Keratinocyte (primary cell): ENCODE measurements at regions not wholly inside any gene's neighbourhood (a gene's known extent, or its start where the extent isn't known, plus 50 kb on each side); places are given as distances from the start of the nearest gene placed in this dataset.

Source experiments
- DNase-seq: peaks from one replicate; pipeline ENCODE4 v3.0.0-alpha.2; 2011; ENCODE audit warnings: low read depth, missing footprints, low spot score
- FAIRE-seq: peaks from 2 replicates; lab custom pipeline; 2011; peaks lifted over from hg19 to GRCh38; lab: Jason Lieb, UNC
- H2AFZ ChIP-seq: 2 replicates; pipeline ENCODE4 v1.6.0; 2012; ENCODE audit warnings: low read length, control low read depth, inconsistent platforms; ENCODE audit not compliant: control insufficient read depth
- H3K27ac ChIP-seq: 2 replicates; pipeline ENCODE4 v1.5.1; 2011; ENCODE audit warnings: low read length; ENCODE audit not compliant: control insufficient read depth, insufficient read depth
- H3K27me3 ChIP-seq: 3 replicates; pipeline ENCODE4 v1.6.0; 2011; ENCODE audit warnings: low read length; ENCODE audit not compliant: control insufficient read depth, insufficient read depth; ENCODE audit errors: extremely low read depth
- H3K36me3 ChIP-seq, 2 experiments: 2 replicates in 1 of 2; 3 replicates in 1 of 2; pipeline ENCODE4 v1.5.1; 2011; ENCODE audit warnings: low read length in 2 of 2, mild to moderate bottlenecking in 1 of 2; ENCODE audit not compliant: control insufficient read depth in 2 of 2, insufficient read depth in 2 of 2; ENCODE audit errors: extremely low read depth in 1 of 2
- H3K4me1 ChIP-seq: 3 replicates; pipeline ENCODE4 v1.5.1; 2011; ENCODE audit warnings: low read length; ENCODE audit not compliant: control insufficient read depth, insufficient read depth; ENCODE audit errors: extremely low read depth
- H3K4me2 ChIP-seq: 3 replicates; pipeline ENCODE4 v1.6.0; 2011; ENCODE audit warnings: low read depth, low read length; ENCODE audit not compliant: control insufficient read depth, insufficient read depth; ENCODE audit errors: extremely low read depth
- H3K4me3 ChIP-seq, 3 experiments: fragments of 200-600 bp in 1 of 3; sonication (generic) in 1 of 3; 2 replicates in 2 of 3; 3 replicates in 1 of 3; pipeline ENCODE4 v1.5.1; 2011 to 2016; ENCODE audit warnings: low read length in 3 of 3, mild to moderate bottlenecking in 3 of 3, control low read depth in 2 of 3, inconsistent platforms in 1 of 3, low read depth in 1 of 3, mixed read lengths in 1 of 3, mixed run types in 1 of 3, moderate library complexity in 1 of 3; ENCODE audit not compliant: control insufficient read depth in 2 of 3, insufficient read depth in 2 of 3; ENCODE audit errors: extremely low read depth in 1 of 3
- H3K79me2 ChIP-seq: 2 replicates; pipeline ENCODE4 v1.6.0; 2012; ENCODE audit warnings: low read length; ENCODE audit not compliant: control insufficient read depth, insufficient read depth
- H3K9ac ChIP-seq: 3 replicates; pipeline ENCODE4 v1.6.0; 2011; ENCODE audit warnings: low read length; ENCODE audit not compliant: control insufficient read depth, insufficient read depth; ENCODE audit errors: extremely low read depth
- H3K9me1 ChIP-seq: 3 replicates; pipeline ENCODE4 v1.6.0; 2011; ENCODE audit warnings: low read length; ENCODE audit not compliant: control insufficient read depth, insufficient read depth; ENCODE audit errors: extremely low read depth
- H3K9me3 ChIP-seq: 2 replicates; pipeline ENCODE4 v1.5.1; 2012; ENCODE audit warnings: low read depth, low read length; ENCODE audit not compliant: control insufficient read depth
- H4K20me1 ChIP-seq: 3 replicates; pipeline ENCODE4 v1.6.0; 2011; ENCODE audit warnings: low read length; ENCODE audit not compliant: control insufficient read depth, insufficient read depth; ENCODE audit errors: extremely low read depth
- EZH2 ChIP-seq: IDR thresholded peaks from one replicate; pipeline ENCODE4 v1.6.1; 2012; ENCODE audit warnings: inconsistent platforms, mild to moderate bottlenecking, low read length, moderate library complexity
- dilution Hi-C: fragments of 300-500 bp; cut with MboI; formaldehyde crosslinking; loops from one replicate; pipeline ENCODE4 v1.7.0; 2020; ENCODE audit warnings: low sequenced_read_pairs; ENCODE audit not compliant: extremely low pct_ligation_motif_present
- TF ChIP-seq, protein P1 (sequence below), 3 experiments: IDR thresholded peaks in 1 of 3; conservative IDR thresholded peaks in 1 of 3; optimal IDR thresholded peaks in 1 of 3; 2 replicates in 2 of 3; 3 replicates in 1 of 3; pipeline versions ENCODE3 to v1.5.1; 2011; ENCODE audit warnings: low read length in 3 of 3, mild to moderate bottlenecking in 3 of 3, moderate library complexity in 2 of 3, control low read depth in 1 of 3, inconsistent platforms in 1 of 3; ENCODE audit not compliant: insufficient read depth in 2 of 3; ENCODE audit errors: extremely low read depth in 1 of 3

DNA sequence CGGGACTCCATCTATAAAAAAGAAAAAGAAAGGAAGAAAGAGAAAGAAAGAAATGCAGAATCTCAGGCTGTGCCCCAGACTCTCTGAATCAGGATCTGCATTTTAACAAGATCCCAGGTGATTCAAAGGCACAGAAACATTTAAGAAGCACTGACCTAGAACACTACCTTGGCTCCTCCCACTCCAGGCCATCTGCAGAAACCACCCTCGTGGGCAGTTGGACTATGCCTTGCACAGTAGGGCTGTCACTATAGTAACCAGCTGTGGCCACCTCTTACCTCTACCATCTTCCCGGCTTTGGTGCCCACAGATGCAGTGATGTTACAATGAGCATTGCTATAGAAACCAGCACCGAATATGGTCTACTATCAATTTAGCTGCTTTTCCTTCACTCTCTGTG lies 110.9 kb upstream of the PWP1 start:
- H3K36me3 ChIP-seq = no peaks in the 10 kb centered on the region
- no peaks in the 10 kb centered on the region for H3K9me1 ChIP-seq
- dilution Hi-C loops = no loop called here
- no peak overlapping the region for H3K27ac ChIP-seq
- TF ChIP-seq, protein P1, sequence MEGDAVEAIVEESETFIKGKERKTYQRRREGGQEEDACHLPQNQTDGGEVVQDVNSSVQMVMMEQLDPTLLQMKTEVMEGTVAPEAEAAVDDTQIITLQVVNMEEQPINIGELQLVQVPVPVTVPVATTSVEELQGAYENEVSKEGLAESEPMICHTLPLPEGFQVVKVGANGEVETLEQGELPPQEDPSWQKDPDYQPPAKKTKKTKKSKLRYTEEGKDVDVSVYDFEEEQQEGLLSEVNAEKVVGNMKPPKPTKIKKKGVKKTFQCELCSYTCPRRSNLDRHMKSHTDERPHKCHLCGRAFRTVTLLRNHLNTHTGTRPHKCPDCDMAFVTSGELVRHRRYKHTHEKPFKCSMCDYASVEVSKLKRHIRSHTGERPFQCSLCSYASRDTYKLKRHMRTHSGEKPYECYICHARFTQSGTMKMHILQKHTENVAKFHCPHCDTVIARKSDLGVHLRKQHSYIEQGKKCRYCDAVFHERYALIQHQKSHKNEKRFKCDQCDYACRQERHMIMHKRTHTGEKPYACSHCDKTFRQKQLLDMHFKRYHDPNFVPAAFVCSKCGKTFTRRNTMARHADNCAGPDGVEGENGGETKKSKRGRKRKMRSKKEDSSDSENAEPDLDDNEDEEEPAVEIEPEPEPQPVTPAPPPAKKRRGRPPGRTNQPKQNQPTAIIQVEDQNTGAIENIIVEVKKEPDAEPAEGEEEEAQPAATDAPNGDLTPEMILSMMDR (optimal IDR thresholded peaks at IDR 0.05 in 1 of 3, IDR thresholded peaks at IDR 0.05 in 1 of 3, conservative IDR thresholded peaks at IDR 0.05 in 1 of 3; ENCODE audit: extremely low read depth in 1 of 3, insufficient read depth in 2 of 3, low read length in 3 of 3) = no peak
- no peak for TF ChIP-seq EZH2
- no peak overlapping the region for H2AFZ ChIP-seq
- H4K20me1 ChIP-seq = no peaks in the 10 kb centered on the region
- H3K4me1 ChIP-seq = no peaks in the 10 kb centered on the region
- H3K4me3 ChIP-seq = no peak overlapping the region
- no peaks in the 10 kb centered on the region for H3K9me3 ChIP-seq
- H3K4me2 ChIP-seq = no peak overlapping the region
- no peak for FAIRE-seq
- H3K27me3 ChIP-seq = no peaks in the 10 kb centered on the region
- DNase-seq = no peak
- no peaks in the 10 kb centered on the region for H3K79me2 ChIP-seq
- H3K9ac ChIP-seq = no peak overlapping the region

DNA sequence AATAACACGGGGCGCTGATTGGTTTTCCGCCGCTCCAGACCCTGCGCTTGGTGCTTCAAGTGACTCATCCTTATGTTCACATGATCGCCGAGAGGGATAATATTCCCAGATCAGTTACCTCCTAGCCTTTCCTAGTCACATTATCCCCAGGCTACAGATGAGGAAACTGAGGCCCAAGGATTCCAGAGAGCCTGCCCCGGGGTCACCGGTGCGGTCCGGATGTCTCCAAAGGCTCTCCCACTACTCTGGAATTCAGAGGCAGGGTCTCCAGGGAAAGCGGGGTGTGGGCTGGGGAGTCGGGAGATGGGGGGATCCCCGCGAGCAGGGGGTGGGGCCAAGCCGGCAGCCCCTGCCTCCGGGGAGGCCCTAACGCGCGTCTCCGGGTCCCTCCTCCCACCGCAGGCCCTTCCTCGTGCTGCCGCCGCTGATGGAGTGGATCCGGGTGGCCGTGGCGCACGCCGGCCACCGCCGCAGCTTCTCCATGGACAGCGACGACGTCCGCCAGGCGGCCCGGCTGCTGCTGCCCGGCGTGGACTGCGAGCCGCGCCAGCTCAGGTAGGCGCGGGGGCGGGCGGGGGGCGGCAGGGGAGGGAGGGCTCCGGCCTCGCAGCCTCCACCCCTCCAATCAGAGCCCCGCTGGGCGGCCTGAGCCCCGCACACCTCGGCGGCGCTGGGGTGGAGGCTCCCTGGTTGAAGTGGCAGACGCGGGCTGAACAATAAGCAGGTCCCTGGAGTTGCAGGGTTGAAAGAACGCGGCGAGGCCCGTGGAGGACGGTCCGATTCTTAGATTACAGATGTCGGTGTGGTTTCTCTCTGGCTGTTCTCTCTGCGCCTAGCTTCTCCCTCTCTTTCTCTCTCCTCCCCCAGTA lies 104.6 kb upstream of the PWP1 start:
- FAIRE-seq = no peak
- H2AFZ ChIP-seq = peak overlapping the region; percentile 41

More for the DNA sequence above, 104.6 kb upstream of the PWP1 start:
- Histone ChIP-seq H3K79me2 (no peaks in the 10 kb centered on the region), H3K4me3 (peak overlapping the region in 2 of 3 experiments; percentile 24 to 61), H3K9me3 (no peaks in the 10 kb centered on the region), H3K9me1 (no peaks in the 10 kb centered on the region), H3K4me2 (peak overlapping the region; percentile 55), H3K36me3 (no peaks in the 10 kb centered on the region), H3K4me1 (peaks cover 6% of the 10 kb centered on the region), H3K9ac (peak overlapping the region; percentile 54), H3K27ac (no peak overlapping the region), H4K20me1 (no peaks in the 10 kb centered on the region), H3K27me3 (peaks cover 6% of the 10 kb centered on the region)
- DNase-seq = no peak
- dilution Hi-C loops = no loop called here
- TF ChIP-seq, protein P1 (optimal IDR thresholded peaks at IDR 0.05 in 1 of 3, IDR thresholded peaks at IDR 0.05 in 1 of 3, conservative IDR thresholded peaks at IDR 0.05 in 1 of 3; ENCODE audit: extremely low read depth in 1 of 3, insufficient read depth in 2 of 3, low read length in 3 of 3) = no peak
- TF ChIP-seq EZH2 = no peak
